Pons (tissue), 1 donor: ENCODE measurements at regions not wholly inside any gene's neighbourhood (a gene's known extent, or its start where the extent isn't known, plus 50 kb on each side); places are given as distances from the start of the nearest gene placed in this dataset.

Experiments
- DNase-seq: peaks from one replicate; pipeline ENCODE4 v3.0.0-alpha.2; 2016; ENCODE audit warnings: low spot score

DNA sequence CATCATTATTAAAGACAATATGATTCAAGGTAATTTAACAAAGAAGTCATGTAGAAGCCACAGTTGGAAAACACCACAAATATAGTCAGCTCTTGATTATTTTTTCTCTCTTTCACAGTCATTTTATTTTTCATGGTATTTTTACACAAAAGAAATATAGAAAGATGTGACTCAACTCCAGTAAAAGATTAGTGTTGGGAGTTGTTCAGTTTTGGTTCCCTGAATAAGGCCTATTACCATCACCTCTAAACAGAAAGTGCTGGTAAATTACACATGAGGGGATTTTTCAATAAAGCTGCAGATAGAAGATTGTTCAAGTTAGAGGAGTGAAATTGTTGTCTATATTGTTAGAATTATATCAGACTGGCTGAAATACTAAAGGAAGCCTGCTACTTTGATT lies 107.0 kb downstream of the DDIT4L start:
- DNase-seq: no peak

DNA sequence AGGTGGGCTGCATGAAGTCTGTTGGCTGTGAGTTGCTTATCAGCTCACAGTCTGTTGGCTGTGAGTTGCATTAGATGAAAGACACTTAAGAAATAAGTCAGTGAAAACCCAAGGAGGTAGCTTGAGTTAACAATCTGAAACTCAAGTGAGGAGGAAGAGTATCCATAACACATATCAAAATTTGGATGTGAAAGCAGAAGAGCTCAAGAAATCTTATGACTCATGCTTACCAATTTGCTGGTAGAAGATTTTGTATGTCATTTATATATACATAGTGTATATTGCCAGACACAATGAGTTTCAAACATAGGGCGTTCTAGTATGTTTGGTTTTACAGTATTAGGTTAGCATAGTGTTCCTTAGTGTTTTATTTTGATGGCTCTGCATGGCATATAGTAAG lies 107.4 kb downstream of the DDIT4L start:
- no peak for DNase-seq

DNA sequence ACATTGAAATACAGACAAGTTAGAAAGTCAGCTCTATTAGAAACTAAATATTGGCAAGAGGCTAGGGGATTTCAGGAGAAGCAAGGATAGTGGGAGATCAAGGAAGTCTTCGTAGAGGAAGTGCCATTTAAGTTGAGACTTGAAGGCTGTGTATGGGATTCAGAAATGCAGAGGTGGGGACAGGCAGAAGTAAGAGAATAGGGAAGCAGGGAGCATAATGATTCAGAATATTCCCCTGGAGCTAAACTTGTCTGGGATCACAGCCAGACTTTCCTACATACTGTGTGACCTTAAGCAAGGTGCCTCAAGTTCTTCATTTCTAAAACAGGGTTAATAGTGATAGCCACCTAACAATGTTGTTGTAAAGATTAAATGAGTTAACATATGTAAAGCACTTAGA lies 108.8 kb downstream of the DDIT4L start:
- DNase-seq: no peak

DNA sequence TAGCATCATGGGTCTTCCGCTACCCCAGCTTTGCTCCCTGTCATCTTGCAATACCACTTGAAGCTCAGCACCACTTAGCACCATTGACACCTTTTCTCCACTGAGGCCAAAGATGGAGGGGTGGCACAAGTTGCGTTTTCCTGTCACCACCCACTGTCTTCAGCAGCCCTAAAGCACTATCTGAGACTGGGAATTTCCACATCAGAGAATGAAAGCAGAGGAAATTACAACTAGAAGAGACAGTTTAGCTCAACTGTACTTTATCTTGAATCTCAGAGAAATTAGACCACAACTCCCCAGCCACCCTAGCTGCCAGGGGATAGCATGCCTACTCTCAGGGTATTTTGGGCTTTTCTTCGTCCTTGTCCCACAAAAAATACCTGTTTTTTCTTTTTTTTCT lies 111.0 kb downstream of the DDIT4L start:
- no peak for DNase-seq

DNA sequence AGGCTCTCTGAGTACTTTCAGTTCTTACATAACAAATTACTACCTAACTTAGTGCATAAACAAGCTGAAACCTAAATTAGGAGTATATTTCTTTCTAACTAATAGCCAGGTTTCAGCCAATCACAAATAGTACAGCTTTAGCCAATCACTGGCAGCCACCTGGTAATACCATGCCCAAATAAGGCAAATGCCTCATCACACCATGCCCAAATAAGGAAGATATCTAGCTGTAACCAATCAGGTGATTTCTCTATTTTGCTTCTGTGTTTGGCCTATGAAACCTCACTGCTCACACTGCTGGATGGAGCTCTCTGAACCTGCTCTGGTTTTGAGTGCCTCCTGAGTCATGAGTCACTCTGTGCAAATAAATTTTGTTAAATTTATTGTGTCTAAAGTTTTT lies 113.5 kb downstream of the DDIT4L start:
- no peak for DNase-seq

DNA sequence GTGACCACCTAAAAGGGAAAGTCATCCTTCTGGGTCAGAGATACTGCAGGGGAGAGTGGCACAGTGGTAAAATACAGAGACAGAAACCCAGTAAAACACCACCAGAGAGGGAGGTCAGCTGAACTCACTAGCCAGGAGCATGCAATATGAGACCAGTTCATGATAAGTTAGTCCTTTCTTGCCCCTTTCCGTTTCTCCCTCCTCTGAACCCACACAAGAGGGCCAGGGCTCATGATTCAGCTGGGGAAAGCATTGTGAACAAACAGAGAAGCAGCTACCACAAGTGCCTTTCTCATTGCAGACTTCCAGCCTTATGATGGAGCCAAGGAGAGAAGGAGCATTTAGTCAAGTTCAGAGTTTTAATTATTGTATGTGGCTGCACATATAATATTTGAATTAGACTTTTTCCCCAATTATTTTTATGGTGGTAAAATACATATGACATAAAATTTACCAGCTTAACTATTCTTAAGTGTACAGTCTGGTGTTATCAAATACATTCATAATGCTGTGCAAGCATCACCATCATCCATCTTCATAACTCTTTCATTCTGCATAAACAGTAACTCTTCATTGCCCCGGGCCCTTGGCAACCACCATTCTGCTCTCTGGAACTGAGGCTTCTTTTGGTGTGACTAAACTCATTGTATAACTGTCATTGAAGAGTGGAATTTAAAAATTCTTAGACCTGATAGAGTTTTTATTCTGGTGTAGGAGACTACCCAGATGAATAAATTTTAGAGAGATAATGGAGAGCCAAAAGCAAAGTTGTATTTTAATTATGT lies 114.6 kb downstream of the DDIT4L start:
- no peak for DNase-seq

DNA sequence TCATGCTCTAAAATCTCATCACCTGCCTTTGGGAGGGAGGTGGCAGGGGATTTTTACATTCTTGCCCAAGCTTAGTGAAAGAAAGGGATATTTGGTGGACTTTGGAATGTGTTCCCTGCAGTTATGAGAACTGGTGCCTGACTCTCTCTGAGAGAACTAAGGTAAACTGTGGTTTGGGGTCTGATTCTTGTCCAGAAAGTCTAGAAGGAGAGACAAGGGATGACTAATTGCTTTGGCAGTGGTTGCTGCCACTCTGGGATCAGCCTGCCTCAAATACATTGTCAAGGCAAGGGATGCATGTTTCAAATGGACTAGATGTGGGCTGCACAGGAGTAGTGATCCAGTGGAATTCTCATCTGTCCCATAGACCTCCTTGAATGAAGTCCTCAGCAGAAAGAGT lies 115.2 kb downstream of the DDIT4L start:
- no peak for DNase-seq

DNA sequence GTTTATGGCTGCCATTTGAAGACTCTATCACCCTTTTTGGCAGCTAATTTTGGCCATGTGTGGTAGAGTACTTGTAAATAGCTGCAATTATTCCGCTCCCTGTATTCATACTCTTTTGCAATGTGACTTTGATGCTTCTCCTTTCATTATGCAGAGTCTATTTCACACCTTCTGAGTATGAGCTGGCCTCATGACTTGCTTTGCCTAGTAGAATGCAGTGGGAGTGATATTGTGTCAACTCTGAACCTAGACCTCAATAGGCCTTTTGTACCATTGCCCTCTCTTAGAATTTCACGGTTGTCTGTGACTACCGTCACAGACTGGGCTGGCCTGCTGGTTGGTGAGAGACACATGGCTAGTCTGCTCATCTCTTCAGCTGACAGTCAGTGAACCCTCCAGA lies 118.8 kb downstream of the DDIT4L start:
- DNase-seq: no peak

DNA sequence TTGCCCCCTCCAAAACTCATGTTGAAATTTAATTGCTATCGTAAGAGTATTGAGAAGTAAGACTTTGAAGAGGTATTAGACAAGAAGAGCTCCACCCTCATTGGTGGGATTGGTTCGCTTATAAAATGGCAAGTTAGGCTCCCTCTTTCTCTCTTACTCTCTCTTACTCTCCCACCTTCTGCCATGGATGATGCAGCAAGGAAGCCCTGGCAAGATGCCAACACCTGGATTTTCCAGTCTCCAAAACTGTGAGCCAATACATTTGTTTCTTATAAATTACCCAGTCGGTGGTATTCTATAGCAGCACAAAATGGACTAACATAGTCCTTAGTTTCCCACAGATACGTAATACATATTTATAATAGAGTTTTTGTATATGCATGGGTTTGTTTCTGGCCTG lies 119.4 kb downstream of the DDIT4L start:
- DNase-seq: no peak

DNA sequence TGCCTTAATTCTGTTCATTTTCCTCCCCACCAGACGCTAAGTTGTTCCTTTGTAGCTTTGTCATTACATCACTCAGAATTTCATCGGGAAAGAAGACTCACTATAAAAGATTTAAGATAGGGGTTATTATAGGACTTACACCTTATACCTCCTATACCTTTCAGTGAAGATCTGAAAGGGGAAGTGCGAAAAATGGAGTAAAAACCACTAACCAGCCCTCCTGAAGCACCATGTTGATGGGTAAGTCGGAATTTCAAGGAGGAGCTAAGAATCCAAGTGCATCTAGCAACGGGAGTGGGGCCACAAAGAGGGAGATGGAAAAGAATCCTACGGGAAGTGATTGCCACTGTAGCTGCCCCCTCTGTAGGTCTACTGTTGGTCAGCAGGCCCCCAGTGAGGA lies 119.1 kb upstream of the H2AZ1 start:
- no peak for DNase-seq

DNA sequence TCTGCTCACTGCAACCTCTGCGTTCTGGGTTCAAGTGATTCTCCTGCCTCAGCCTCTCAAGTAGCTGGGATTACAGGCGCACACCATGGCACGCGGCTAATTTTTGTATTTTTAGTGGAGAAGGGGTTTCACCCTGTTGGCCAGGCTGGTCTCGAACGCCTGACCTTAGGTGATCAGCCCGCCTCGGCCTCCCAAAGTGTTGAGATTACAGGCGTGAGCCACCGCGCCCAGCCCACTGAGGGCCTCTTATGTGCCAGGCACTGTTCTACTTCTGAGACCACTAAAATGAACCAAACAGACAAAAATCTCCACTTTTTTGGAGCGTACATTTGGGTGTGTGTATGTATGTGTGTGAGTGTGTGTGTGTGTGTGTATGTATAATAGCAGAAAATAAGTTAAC lies 117.2 kb upstream of the H2AZ1 start:
- DNase-seq: no peak

DNA sequence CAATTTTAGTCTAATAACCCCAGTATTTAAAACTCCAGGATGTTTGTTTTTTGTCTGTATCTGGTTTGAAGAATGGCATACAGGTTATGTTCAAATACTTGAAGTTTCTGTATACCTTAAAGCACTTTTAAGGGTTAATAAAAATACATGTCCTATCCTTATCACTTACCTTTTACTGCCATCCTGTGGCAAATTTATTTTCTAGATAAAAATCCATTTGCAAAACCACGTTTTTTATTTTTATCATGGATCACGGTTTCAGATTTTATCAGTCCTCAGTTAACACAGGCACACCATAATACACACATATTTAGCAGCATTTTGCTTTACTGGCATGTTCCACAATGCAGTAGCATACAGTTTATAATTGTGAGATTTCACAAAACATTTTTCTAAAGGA lies 113.3 kb upstream of the H2AZ1 start:
- DNase-seq: no peak

DNA sequence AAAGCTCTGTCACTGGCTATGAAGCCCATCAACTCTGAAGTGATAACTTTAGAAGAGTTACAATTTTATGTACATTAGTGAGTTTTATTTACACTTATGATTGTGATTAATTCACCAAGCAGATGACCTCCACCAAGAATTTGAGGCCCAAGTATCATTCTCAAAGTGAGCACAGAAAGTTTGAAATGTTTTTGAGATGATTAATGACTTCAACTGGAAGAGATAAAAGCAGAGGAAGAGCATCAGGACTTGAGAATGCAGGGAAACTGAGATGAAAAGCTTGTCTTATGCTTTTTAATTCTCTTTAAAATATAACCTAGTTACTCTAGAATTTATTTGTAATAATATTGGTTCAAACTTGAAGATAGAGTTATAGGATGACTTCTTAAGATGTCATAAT lies 112.8 kb upstream of the H2AZ1 start:
- DNase-seq: no peak

DNA sequence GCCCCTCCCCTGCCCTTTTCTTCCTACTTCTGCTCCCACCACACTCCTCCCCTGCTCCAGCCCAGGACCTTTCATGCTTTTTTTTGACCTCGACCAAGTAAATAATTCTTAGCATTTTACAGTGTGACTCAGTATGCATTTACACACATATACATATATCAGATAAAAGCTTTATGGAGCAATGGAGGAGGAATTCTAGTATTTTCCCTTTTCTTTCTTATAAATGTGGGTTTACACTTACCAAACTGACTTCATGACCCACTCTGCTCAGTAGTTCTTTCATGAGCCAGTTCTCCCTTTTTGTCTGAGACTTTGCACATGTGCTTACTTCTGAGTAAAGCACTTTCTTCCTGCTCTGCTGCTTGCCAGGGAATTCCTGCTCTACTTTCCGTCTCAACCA lies 111.8 kb upstream of the H2AZ1 start:
- no peak for DNase-seq

DNA sequence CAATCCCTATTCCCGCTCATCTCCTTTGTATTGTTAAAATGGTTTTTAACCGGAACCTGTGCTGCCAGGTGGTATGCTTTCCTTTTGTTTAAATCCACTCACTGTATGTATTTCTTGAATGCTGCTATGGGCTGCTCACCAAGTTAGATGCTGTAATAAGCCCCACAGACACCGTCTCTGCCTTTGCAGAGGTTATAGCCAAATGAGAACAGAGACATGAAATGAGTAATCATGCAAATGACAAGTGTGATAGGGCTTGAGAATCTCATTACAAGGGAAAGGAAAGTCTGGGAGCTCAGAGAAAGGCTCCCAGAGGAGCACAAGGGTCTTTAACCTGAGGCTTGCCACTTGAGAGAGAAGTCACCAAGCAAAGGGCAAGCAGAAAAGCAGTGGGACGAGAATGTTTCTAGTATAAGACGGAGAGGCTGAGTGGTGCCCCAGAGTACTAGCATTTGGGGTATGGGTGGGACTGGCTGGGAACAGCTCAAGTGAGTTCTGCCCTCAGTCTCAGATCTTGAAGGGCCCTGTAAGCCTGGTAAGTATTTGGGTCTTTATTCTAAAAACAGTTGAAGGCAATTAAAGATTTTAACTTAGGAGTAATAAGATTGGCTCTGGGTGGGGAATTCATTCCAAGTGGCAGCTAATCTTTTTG lies 110.8 kb upstream of the H2AZ1 start:
- DNase-seq: no peak

DNA sequence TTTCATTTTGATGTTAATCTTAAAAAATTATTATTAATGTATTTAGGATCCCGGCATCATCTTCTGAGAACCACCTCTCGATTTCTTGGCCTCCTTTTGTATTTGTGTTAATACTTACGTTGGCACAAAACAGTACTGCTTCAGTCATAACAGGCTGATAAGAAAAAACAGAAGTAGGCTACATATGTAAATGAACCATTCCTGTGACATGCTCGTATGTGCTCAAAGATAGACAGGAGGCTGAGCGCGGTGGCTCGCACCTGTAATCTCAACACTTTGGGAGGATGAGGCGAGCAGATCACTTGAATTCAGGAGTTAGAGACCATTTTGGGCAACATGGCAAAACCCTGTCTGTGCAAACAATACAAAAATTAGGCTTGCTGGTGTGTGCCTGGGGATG lies 109.4 kb upstream of the H2AZ1 start:
- DNase-seq: no peak

DNA sequence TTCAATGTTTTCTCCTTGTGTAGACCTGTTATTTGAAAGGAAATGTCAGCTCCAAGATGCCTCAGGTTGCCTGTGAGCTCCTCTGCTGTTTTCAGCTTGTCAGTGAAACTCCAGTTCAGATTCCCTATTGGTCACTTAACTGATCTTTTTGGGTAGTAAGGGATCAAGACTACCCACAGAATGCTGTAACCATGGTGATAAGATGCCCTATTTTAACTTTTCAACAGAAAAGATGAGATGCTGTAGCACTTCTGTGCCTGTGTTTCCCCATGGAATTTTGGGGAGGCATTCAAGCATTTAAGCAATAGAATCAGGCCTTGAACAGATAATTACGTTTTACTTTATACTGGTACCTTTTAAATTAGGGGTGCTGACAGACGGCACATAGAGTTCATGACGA lies 106.6 kb upstream of the H2AZ1 start:
- no peak for DNase-seq

DNA sequence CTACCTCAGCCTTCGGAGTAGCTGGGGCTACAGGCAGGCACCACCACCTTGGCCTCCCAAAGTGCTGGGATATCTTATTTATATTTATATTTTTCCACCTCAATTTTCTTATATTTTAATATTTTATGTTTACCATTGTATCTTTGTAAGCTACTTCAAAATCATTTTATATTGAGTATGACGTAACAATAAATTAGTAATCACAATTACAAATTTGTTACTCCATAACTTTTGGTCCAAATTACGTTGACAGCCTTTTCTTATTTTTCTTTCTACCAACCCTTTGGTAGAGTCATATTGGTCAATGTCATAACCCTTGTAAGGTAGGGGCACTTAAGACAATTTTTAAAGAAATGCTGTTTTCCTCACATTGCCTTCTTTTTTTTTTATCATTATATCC lies 104.0 kb upstream of the H2AZ1 start:
- no peak for DNase-seq

DNA sequence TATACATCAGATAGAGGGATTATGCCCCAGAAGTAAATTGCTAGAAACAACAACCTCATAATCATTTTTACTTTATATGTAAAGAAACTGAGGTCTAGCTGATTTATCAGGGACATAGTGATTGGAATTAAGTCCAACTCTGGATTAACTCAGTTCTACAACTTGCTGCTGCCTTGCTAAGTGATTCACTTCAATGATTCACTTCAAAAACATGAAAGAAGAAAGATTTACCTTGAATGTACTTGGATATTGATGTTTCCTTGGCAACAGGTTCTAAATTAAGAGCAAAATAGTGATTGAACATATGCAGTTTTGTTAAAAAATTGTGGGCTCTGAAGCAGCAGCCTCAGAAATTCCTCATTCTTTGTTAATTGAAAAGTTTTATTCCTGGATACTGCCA lies 99.8 kb upstream of the H2AZ1 start:
- DNase-seq: no peak

DNA sequence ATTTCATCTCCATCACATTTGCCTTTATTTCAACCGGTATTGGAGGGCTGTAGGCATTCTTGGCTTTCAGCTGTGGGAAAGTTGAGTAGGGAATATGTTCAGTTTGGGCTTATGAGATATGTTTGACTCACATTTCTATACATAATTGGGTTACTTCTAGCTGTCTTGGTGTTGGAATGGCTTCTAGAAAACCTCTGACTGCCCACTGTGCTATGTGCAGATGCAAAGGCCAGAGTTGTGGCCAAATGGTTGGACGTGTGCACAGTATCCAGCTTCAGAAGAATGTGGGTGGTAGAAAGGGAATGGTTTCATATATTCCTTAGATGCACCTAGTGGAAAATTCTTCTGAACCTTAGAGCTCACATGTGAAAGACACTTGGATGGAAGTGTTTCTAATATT lies 92.6 kb upstream of the H2AZ1 start:
- no peak for DNase-seq

DNA sequence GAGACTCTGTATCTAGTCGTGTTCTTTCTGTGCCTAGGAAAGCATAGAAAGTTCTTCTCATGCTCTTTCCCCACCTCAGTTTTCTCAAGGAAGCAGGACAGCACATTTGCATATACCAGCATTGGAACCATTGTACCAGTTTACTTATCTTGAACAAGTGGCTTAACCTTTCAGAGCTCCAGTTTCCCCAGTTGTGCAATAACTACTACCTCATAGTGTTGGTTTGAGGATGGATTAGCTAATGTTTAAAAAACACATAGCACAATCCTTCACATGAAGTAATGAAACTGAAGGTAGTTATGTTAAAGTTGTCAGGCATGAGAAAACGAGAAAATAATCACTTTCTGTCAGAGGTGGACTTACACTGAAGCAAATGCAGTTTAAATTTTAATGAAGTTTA lies 92.2 kb upstream of the H2AZ1 start:
- DNase-seq: no peak

DNA sequence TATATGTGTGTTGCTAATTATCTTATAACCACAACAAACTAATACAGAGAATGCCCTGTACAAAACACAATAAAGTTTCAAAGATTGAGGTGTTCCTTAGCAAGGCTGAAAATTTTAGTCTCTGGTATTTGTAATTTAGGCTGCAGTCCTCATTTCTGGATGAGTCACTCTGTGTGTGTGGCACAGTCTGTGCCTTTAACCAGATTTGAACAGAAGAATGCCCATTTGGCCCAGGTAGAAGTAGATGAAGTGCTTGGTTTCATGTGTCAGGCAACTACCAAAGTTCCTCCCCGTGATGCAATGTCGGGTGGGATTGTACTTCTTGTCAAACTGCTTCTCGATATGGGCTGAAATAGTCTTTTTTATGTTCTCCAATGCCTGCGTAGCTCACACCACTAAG lies 91.6 kb upstream of the H2AZ1 start:
- no peak for DNase-seq

DNA sequence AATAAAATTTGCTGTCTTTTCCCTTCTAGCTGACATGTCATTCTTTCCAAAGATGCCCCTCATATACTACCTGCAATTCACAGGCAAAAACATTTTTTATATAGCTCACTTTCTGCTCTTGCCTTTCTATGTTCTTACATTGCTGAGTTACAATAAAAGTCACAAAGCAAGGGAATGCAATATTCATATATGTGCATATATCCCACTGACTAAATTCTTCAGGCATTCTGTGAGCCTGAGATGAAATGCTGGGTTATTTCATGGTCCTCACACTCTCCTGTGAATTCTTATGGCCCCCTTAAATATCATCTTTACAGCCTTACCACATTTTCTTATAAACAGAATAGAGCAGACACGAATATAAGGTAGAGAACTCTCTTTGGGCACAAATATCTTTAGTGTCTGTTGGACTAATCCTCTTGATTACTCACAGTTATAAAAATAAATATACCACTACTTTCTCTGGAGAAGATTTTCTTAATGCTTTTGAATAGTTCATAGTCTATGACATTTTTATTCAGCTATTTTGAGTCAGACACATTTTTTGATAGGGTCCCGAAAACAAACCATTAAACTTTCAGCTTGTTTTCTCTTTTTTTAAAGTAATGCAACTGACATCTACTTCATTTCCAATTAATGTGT lies 84.1 kb upstream of the H2AZ1 start:
- no peak for DNase-seq

DNA sequence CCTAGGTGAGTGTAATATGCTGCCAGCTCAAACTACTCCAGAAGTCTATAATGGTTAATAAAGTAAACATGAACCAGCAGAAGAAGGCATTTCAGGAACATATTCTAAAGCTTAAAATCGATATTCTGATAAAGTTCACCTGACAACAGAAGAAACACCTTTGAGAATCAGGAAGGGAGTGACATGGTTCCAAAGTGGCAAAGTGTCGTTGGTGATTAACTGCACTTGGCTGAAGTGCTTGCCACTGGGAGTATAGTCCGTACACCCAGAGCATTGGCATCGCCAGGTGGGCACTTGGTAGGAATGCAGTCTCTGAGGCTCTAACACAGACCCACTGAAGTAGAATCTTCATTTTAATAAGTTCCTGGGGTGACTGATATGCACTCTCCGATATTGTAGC lies 76.0 kb upstream of the H2AZ1 start:
- DNase-seq: no peak
